ENCODE measurements at regions not wholly inside any gene's neighbourhood (a gene's known extent, or its start where the extent isn't known, plus 50 kb on each side); places are given as distances from the start of the nearest gene placed in this dataset.

- Histone ChIP-seq H3K4me2 (ENCODE audit: low read depth, low read length, poor library complexity, severe bottlenecking) (no peak overlapping the region), H3K4me3 (ENCODE audit: low read length, poor library complexity, severe bottlenecking) (no peak overlapping the region), H3K36me3 (ENCODE audit: insufficient read depth, low read length) (no peaks in the 10 kb centered on the region), H3F3A (ENCODE audit: low read depth) (no peaks in the 10 kb centered on the region), H3K4me1 (ENCODE audit: insufficient read depth, low read length, poor library complexity, severe bottlenecking) (no peaks in the 10 kb centered on the region), H3K9ac (ENCODE audit: low read depth, low read length, poor library complexity, severe bottlenecking) (no peak overlapping the region), H3K79me2 (ENCODE audit: insufficient read depth, low read length) (no peaks in the 10 kb centered on the region), H3K9me2 (replicated peaks; ENCODE audit: low read depth, low read length) (no peaks in the 10 kb centered on the region), H3K9me3 (ENCODE audit: insufficient read depth, low read depth, low read length) (no peaks in the 10 kb centered on the region), H3K27me3 (ENCODE audit: insufficient read depth, low read length, poor library complexity, severe bottlenecking) (no peaks in the 10 kb centered on the region), H4K20me1 (ENCODE audit: insufficient read depth, low read length, poor library complexity, severe bottlenecking) (no peaks in the 10 kb centered on the region), H2AFZ (ENCODE audit: low read length) (no peak overlapping the region)
- TF ChIP-seq CTCF (conservative IDR thresholded peaks at IDR 0.05; ENCODE audit: low read length) (no peak), EZH2phosphoT487 (IDR thresholded peaks at IDR 0.05; ENCODE audit: borderline replicate concordance) (no peak)
Measured at GRCh38 chr12:107474639-107475539, 210.7 kb upstream of the PWP1 start.

GRCh38 chr12:107475900-107476299, 209.7 kb upstream of the PWP1 start:
- H3K9me2 ChIP-seq (replicated peaks; ENCODE audit: low read depth, low read length), result no peaks in the 10 kb centered on the region
- TF ChIP-seq CTCF (conservative IDR thresholded peaks at IDR 0.05; ENCODE audit: low read length) (no peak), EZH2phosphoT487 (IDR thresholded peaks at IDR 0.05; ENCODE audit: borderline replicate concordance) (no peak)
- no peaks in the 10 kb centered on the region for H3K79me2 ChIP-seq (ENCODE audit: insufficient read depth, low read length)
- H3K4me1 ChIP-seq (ENCODE audit: insufficient read depth, low read length, poor library complexity, severe bottlenecking), result no peaks in the 10 kb centered on the region
- H3F3A ChIP-seq (ENCODE audit: low read depth), result no peaks in the 10 kb centered on the region
- H3K27me3 ChIP-seq (ENCODE audit: insufficient read depth, low read length, poor library complexity, severe bottlenecking), result no peaks in the 10 kb centered on the region
- H3K4me2 ChIP-seq (ENCODE audit: low read depth, low read length, poor library complexity, severe bottlenecking), result no peak overlapping the region
- H3K4me3 ChIP-seq (ENCODE audit: low read length, poor library complexity, severe bottlenecking), result no peak overlapping the region
- no peaks in the 10 kb centered on the region for H3K36me3 ChIP-seq (ENCODE audit: insufficient read depth, low read length)
- H3K9ac ChIP-seq (ENCODE audit: low read depth, low read length, poor library complexity, severe bottlenecking), result no peak overlapping the region
- H2AFZ ChIP-seq (ENCODE audit: low read length), result no peak overlapping the region
- H4K20me1 ChIP-seq (ENCODE audit: insufficient read depth, low read length, poor library complexity, severe bottlenecking), result no peaks in the 10 kb centered on the region
- no peaks in the 10 kb centered on the region for H3K9me3 ChIP-seq (ENCODE audit: insufficient read depth, low read depth, low read length)

GRCh38 chr12:107477018-107477417, 208.6 kb upstream of the PWP1 start:
- Histone ChIP-seq H3K9me3 (ENCODE audit: insufficient read depth, low read depth, low read length) (no peaks in the 10 kb centered on the region), H3K27me3 (ENCODE audit: insufficient read depth, low read length, poor library complexity, severe bottlenecking) (no peaks in the 10 kb centered on the region), H3F3A (ENCODE audit: low read depth) (no peaks in the 10 kb centered on the region), H3K79me2 (ENCODE audit: insufficient read depth, low read length) (no peaks in the 10 kb centered on the region), H3K36me3 (ENCODE audit: insufficient read depth, low read length) (no peaks in the 10 kb centered on the region), H3K4me2 (ENCODE audit: low read depth, low read length, poor library complexity, severe bottlenecking) (no peak overlapping the region), H2AFZ (ENCODE audit: low read length) (no peak overlapping the region), H3K9me2 (replicated peaks; ENCODE audit: low read depth, low read length) (no peaks in the 10 kb centered on the region), H3K9ac (ENCODE audit: low read depth, low read length, poor library complexity, severe bottlenecking) (no peak overlapping the region), H4K20me1 (ENCODE audit: insufficient read depth, low read length, poor library complexity, severe bottlenecking) (no peaks in the 10 kb centered on the region), H3K4me3 (ENCODE audit: low read length, poor library complexity, severe bottlenecking) (no peak overlapping the region), H3K4me1 (ENCODE audit: insufficient read depth, low read length, poor library complexity, severe bottlenecking) (no peaks in the 10 kb centered on the region)
- no peak for TF ChIP-seq EZH2phosphoT487 (IDR thresholded peaks at IDR 0.05; ENCODE audit: borderline replicate concordance)
